Gastrocnemius medialis (tissue), 4 donors: ENCODE measurements at regions not wholly inside any gene's neighbourhood (a gene's known extent, or its start where the extent isn't known, plus 50 kb on each side); places are given as distances from the start of the nearest gene placed in this dataset.

ENCODE experiments used
- CTCF ChIP-seq, 5 experiments: fragments of 450-650 bp in 3 of 5; fragments of 200-600 bp in 2 of 5; sonication (generic) in 2 of 5; IDR thresholded peaks in 4 of 5; conservative IDR thresholded peaks in 1 of 5; 1 replicate in 4 of 5; 2 replicates in 1 of 5; pipeline ENCODE4 v1.5.1; 2016 to 2019; ENCODE audit warnings: antibody characterized with exemption in 5 of 5, mild to moderate bottlenecking in 3 of 5, moderate library complexity in 3 of 5
- POLR2A ChIP-seq, 2 donors: fragments of 450-650 bp; IDR thresholded peaks; one replicate each; pipeline ENCODE4 v1.6.1; 2017; ENCODE audit warnings: antibody characterized with exemption in 2 of 2, mild to moderate bottlenecking in 2 of 2, moderate library complexity in 2 of 2

- TF ChIP-seq POLR2A (IDR thresholded peaks at IDR 0.05): no peak
- TF ChIP-seq CTCF (IDR thresholded peaks at IDR 0.05 in 4 of 5, conservative IDR thresholded peaks at IDR 0.05 in 1 of 5): no peak
These were observed 148.5 kb upstream of the TNR start for GRCh38 chr1:175891783-175892309.
